HG02852 (cell line): ENCODE measurements at regions not wholly inside any gene's neighbourhood (a gene's known extent, or its start where the extent isn't known, plus 50 kb on each side); places are given as distances from the start of the nearest gene placed in this dataset.
"Not testable (repeated sequence)": the region's sequence is repeated elsewhere in the genome, so short reads cannot be mapped to it uniquely, and the experiment has no call there.

ENCODE experiments used
- ATAC-seq: cut with Tn5 transposase; IDR thresholded peaks from one replicate; pipeline ENCODE4 v1.9.1; 2021; ENCODE audit warnings: mild to moderate bottlenecking, moderate library complexity; ENCODE audit not compliant: unreplicated experiment

DNA sequence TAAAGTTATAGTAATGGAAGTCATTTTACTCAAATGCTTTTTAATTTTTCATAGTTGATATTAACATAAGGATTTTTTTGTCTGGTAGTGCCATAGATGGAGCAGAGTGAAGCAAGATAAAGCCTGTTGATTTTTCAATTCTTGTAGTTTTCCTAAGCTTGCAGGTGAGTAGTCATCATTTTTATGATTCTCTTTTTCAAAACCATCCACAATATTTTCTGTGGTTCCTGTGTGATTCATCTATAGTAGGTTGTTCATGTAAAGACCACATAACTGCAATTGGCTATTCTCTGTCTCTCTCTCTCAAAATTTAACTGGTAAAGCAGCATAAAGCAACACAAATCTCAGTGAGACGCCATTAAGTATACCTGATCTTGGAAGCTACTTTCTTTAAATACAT is 711.5 kb downstream of the TTLL7 start:
- not testable (repeated sequence) for ATAC-seq

DNA sequence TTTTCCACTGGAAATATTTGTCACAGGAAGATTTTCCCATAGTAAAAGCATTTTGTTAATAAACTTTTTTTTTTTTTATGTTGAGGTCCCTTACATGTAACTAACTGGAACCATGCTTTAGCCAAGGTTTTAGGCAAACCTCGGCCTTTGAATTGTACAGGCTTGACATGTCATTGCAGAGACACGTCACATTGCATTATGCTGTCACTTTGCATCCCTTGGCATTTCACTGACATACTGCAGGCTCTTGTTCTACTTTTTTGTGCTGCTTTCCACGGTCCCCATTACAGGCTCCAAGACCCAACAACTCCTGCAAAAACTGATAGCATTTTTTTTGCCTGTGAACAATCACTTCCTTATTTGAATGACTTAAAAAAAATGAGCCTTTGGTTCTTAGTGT is 724.3 kb downstream of the TTLL7 start:
- not testable (repeated sequence) for ATAC-seq

DNA sequence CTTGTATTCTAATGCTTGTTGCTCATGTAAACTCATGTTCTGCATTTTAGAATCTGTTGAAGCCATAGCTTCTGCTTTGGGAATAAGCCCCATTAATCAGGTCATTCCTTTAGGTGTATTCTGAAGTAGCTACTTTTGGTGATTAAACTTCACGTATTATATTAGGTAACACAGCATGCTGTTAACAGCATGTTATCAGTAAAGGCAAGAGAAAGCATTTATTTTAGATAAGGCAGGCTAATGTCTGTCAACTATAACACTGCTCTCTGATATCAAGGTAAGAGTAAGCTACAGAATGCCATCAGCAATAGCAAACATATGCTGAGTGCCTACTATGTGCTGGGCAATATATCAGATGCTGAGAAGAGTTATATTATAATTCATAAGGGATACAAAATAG is 726.4 kb downstream of the TTLL7 start:
- ATAC-seq, result not testable (repeated sequence)

DNA sequence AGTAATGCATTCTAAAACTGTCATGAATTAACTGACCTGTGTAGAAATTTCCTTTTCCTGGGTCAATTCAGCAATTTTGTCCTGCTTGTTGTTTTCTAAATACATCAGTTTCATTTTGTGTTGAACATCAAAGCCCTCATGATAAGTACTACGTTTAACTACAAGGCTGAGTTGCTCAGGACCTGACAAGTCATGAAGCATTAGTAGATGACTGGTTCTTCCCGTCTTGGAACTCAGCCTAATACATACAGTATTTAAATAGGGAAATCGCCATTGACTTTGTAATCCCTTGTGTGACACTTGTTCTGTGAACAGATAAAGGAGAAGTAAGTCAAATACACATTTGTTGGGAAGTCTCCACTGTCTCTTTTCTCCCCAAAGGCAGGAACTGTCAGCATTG is 727.1 kb downstream of the TTLL7 start:
- ATAC-seq, result not testable (repeated sequence)

DNA sequence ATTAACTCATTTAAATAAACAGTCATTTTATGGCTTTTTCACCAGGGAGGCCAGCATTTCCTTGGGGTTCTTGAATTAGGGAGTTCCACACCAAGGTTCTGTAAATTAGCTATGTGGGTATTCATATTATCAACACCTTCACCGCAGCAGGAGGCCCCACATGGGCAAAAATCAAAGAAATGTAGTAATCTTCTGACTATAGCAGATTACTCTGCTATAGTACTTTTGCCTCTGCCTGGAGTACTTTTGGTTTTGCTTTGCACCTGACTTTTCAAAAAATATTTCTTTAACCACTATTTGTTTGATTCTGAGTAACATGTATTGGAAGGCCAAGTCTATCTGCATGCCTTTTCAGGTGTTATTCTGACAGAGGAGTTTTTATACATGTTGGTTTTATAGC is 728.1 kb downstream of the TTLL7 start:
- ATAC-seq, result not testable (repeated sequence)

DNA sequence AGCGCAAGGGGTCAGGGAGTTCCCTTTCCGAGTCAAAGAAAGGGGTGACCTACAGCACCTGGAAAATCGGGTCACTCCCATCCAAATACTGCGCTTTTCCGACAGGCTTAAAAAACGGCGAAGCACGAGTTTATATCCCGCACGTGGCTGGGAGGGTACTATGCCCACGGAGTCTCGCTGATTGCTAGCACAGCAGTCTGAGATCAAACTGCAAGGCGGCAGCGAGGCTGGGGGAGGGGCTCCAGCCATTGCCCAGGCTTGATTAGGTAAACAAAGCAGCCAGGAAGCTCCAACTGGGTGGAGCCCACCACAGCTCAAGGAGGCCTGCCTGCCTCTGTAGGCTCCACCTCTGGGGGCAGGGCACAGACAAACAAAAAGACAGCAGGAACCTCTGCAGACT is 735.1 kb downstream of the TTLL7 start:
- ATAC-seq, result not testable (repeated sequence)

DNA sequence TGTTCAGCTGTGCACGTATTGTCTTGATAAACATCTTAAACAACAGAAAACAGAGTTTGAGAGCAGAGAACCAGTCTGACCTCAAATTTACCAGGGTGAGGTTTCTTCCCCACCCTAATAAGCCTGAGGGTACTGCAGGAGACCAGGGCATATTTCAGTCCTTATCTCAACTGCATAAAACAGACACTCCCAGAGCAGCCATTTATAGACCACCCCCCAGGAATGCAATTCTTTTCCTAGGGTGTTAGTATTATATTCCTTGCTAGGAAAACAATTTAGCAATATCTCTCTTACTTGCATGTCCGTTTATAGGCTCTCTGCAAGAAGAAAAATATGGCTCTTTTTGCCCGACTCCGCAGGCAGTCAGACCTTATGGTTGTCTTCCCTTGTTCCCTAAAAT is 747.2 kb downstream of the TTLL7 start:
- ATAC-seq, result not testable (repeated sequence)

DNA sequence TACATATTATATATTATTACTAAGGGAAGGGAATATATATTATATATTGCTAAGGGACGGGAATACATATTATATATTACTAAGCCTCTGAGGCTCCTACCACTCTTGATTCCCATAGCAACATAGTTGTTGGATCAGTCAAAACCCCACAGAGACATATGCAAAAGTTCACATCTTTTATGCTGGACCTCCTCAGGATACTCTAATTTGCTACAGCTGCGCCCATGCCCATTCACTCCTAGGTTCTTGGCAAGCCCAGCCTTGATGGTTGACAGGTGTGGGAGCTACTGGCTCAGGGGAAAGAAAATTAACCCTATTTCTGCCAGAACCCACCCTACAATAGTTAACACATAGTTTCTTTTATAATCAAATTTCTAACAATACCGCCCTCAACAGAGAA is 752.2 kb downstream of the TTLL7 start:
- ATAC-seq, result not testable (repeated sequence)

DNA sequence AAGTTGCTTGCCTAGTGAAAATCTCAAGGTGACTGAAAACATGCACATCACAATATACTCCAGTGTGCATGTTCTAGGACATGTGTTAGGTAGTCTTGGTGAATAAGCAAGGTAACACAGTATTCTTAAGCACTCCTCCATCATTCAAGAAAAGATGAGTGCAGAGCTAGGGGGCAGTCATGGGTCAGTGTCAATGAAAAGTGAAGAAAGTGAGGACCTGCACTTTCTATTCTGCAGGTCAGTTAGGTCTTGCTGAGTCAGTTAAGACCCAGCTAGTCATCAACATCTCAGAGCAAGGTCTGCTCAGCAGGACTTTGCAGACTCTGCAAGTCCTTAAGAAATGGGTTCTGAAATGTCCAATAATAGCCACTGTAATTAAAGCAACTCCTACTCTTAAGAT is 754.1 kb downstream of the TTLL7 start:
- not testable (repeated sequence) for ATAC-seq

DNA sequence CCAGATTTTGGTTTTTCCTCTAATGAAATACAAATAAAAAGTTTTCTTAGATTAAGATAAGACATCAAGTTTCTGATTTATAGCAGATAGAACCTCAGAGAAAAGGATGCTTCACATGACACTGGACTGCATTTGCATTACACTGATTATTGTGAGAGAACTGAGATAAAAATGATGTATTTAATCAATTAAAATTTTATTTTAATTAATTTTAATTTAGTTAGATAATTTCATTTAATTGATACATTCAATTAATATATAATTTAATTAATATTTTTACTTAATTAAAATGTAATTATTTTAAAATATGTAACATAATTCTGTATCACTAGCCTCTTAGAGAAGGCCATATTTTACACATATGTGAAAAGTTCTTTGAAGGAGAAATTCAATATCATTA is 759.4 kb downstream of the TTLL7 start:
- not testable (repeated sequence) for ATAC-seq

DNA sequence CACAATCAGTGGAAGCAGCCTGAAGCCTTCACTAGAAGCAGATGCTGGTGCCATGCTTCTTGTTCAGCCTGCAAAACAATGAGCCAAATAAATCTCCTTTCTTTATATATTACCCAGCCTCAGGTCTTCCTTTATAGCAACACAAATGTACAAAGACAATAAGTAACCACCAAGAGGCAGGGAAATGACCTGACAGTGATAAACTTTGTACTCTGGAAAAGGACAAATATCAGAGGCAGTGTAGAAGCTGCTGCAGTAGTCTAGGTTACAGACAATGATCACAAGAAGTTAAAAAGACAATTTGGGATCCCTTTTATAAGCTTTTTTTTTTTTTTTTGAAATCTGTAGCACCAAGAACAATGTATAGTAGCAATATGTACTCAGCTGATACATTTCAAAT is 760.3 kb downstream of the TTLL7 start:
- not testable (repeated sequence) for ATAC-seq

DNA sequence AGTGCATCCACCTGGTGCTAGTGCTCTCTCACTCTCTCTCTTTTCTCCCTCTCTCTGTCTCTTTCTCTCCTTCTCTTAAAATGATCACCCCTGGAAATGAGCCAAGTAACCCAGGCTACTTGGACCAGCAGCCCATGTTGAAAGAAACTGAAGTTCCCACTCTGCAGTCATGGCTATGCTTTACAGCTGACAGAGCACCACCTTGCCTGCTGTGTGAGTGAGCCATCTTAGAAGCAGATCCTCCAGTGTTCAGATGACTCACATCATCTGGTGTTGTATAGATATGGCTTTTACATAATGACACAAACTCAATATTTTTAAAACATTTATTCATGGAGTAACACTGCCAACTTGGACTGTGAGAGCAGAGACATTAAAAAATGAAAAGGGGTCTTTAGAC is 779.1 kb downstream of the TTLL7 start:
- not testable (repeated sequence) for ATAC-seq

DNA sequence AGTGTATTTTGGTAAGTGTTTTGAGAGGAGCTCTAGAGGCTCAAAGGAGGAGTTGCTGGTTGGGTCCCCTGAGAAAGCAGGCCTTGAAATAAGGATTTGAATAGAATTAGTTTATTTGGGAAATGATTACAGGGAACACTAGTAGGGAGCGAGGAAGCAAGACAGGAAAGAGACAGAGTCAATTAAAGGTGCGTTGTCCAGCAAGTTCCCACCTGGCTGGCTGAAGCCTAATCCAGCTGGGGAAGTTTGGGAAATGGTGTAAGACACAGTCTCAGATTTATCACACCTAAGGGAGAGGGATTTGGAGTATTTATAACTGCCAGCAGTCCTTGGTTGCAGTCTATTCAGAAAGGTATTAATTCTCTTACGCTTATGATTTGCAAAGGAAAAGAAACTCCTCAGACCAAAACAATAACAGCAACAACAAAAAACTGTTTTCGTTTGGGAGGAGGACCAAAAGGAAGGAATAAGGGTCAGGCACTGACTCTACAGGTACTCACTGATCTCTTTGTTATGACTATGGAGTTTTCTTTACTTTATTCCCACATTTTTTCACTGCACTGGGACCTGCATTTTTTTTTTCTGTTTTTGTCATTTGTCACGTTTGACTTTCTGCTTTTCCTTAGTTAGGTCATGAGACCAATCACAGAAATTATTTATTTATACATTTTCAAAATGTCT is 780.8 kb downstream of the TTLL7 start:
- not testable (repeated sequence) for ATAC-seq

DNA sequence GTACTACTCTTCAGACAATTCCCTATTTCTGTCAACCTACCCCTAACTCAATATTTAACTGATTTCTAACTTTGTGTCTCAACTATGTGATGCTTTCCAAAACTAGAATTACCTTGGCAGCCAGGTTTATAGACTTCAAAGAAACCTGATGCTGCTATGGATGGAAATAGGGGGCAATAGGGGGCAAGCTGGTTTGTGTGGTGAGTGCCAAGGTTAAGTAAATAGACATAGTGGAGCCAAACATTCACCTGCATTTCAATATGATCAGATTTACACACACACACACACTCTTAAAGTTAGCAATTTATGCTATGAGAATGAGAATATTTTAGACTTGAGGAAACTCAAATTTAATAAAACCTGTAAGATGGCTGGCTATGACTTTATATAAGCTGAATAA is 784.6 kb downstream of the TTLL7 start:
- not testable (repeated sequence) for ATAC-seq

DNA sequence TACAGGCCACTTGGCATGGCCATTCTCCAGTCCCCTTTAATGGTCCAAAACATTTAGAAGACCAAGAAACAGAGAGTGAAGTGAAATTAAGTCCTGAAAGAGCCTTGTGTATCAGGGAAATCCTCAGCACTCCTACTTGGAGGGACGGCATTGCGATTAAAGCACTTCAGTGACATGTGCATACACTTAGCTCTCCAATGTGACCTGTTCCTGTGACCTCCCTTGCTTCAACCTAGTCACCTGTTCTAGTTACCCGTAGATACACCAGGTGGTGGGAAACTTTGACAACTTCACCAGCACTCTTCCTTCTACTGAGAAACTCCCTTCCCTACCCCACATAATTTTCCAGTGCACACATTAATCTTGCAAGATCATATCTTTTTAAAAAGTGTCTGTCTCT is 785.3 kb downstream of the TTLL7 start:
- not testable (repeated sequence) for ATAC-seq

DNA sequence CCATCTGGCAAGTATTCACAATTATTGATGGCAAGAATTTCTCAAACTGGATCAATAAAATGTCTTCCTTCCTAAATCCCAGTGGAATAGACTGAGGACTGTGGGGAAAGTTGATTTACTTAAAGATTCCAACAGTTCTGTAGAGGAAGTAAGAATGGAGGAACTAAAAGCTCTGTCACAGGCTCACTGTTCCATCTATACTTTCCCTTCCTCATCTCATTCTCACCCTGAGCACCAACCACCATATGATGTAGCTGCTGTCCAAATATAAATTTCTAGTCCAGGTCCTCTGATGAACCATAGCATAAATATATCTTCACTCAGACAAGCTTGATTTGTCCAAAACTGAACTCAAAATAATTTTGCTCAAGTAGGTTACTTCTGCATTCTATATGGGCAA is 786.9 kb downstream of the TTLL7 start:
- not testable (repeated sequence) for ATAC-seq

DNA sequence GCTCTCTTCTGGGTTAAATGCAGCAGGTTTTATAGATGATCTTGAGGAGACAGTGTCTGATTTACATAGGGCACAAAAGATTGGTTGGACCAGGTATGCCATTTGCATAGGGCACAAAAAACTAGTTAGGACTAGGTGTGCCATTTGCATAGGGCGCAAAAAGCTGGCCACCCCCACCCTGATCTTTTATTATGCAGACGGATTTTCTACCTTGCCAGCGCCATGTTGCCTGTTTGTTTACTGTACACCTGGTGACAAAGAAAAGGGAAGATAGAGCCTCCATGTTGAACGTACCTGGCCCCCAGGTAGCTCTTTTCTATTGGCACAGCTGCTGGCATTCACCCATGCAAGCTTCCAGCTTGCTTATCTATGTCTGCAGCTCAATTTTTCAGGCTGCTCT is 790.4 kb downstream of the TTLL7 start:
- ATAC-seq, result not testable (repeated sequence)

DNA sequence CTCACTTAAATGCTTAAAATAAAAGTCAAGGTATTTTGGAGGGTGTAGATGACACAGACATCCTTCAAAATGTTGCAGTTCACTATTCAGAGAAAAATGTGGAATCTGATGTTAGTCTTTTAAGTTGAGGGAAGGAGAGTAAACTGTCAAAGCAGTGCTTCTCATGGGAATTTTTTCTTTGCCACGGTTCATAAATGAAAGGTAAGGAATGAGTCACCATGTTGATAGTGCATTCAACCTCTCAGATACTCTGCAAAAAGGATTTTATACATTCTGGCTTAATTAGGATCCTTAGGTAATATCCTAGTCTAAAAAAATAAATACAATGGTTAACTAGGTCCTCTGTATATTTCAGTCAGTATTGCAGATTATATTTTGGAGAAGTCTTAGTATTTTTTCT is 804.3 kb downstream of the TTLL7 start:
- not testable (repeated sequence) for ATAC-seq

DNA sequence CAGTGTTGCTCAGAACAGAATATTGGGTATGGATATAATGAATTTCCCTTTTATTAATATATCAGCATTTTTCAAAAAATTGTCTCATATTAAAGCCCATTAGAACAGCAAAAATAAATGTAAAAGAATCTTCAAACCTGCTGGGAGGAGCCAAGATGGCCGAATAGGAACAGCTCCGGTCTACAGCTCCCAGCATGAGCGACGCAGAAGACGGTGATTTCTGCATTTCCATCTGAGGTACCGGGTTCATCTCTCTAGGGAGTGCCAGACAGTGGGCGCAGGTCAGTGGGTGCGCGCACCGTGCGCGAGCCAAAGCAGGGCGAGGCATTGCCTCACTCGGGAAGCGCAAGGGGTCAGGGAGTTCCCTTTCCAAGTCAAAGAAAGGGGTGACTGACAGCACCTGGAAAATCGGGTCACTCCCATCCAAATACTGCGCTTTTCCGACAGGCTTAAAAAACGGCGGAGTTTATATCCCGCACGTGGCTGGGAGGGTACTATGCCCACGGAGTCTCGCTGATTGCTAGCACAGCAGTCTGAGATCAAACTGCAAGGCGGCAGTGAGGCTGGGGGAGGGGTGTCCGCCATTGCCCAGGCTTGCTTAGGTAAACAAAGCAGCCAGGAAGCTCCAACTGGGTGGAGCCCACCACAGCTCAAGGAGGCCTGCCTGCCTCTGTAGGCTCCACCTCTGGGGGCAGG is 816.8 kb downstream of the TTLL7 start:
- ATAC-seq, result not testable (repeated sequence)

DNA sequence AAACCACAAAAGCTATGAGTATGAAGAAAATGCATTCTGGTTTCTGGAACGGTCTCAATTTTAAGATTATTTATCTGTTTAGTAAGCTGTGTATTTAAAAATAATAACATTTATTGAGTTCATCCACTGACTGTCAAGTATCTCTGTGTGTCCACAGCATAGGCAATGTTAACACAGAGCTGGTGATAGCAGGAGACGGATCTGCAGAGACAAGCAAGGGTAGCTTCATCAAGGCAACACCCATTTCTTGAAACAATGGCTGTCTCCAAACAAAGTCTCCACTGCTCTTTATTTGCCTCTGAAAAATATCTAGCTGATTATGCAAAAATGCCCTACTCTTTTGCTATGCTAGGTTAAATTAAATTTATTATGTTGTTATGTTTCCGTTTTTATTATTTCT is 818.3 kb downstream of the TTLL7 start:
- ATAC-seq, result not testable (repeated sequence)

DNA sequence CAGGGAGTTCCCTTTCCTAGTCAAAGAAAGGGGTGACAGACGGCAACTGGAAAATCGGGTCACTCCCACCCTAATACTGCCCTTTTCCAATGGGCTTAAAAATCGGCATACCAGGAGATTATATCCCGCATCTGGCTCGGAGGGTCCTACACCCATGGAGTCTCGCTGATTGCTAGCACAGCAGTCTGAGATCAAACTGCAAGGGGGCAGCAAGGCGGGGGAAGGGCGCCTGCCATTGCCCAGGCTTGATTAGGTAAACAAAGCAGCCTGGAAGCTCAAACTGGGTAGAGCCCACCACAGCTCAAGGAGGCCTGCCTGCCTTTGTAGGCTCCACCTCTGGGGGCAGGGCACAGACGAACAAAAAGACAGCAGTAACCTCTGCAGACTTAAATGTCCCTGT is 831.3 kb downstream of the TTLL7 start:
- ATAC-seq, result not testable (repeated sequence)

DNA sequence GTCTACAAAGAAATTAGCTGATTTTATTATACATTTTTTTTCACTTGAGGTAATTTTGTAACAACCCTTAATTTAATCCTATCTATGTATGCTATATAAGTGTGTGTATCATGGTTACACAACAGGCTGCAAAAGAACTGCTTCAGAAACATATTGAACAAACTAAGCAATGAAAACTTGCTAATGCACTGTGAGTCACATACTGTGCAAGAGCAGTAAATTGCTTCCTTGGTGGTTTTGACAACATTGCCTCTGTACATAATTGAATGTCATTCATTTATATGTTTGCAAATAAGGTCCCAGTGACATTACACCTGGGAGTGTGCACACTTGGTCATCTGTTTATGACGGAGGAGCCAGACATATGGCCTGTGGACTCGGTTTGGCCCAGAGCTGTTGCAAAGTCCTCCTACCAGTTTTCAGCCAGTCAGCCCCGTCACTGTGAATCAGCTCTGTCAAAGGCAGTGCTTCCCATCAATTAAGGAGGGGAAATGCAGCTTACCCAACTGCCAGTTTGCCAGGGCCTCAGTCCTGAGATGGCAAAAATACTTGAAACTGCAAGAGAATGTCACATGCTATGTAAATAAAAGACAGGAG is 835.0 kb downstream of the TTLL7 start:
- not testable (repeated sequence) for ATAC-seq
